H9 (cell line): ENCODE measurements at regions not wholly inside any gene's neighbourhood (a gene's known extent, or its start where the extent isn't known, plus 50 kb on each side); places are given as distances from the start of the nearest gene placed in this dataset.

Experiments used
- DNase-seq: peaks from one replicate; pipeline ENCODE4 v3.0.0-alpha.2; 2017
- H2AFZ ChIP-seq: one replicate; pipeline ENCODE4 v1.6.1; 2013; ENCODE audit warnings: mild to moderate bottlenecking, low read length, control low read depth, moderate library complexity
- H2AK5ac ChIP-seq: 2 replicates; pipeline ENCODE4 v1.6.1; 2013; ENCODE audit warnings: low read length, control low read depth, mixed read lengths; ENCODE audit not compliant: insufficient read length
- H2BK120ac ChIP-seq: one replicate; pipeline ENCODE4 v1.6.1; 2013; ENCODE audit warnings: low read depth, mild to moderate bottlenecking, low read length, control low read depth, inconsistent platforms; ENCODE audit not compliant: poor library complexity, severe bottlenecking
- H2BK12ac ChIP-seq: 2 replicates; pipeline ENCODE4 v1.6.1; 2013; ENCODE audit warnings: low read length, control low read depth, mixed read lengths, low read depth; ENCODE audit not compliant: insufficient read length
- H2BK15ac ChIP-seq: 2 replicates; pipeline ENCODE4 v1.6.1; 2013; ENCODE audit warnings: low read depth, low read length, control low read depth
- H2BK20ac ChIP-seq: one replicate; pipeline ENCODE4 v1.6.1; 2013; ENCODE audit warnings: low read depth, mild to moderate bottlenecking, low read length, control low read depth, inconsistent platforms; ENCODE audit not compliant: poor library complexity, severe bottlenecking
- H2BK5ac ChIP-seq: 2 replicates; pipeline ENCODE4 v1.6.1; 2013; ENCODE audit warnings: low read length, control low read depth, mixed read lengths; ENCODE audit not compliant: insufficient read length
- H3K14ac ChIP-seq: 2 replicates; pipeline ENCODE4 v1.6.1; 2013; ENCODE audit warnings: low read length, control low read depth; ENCODE audit not compliant: insufficient read depth
- H3K18ac ChIP-seq: 2 replicates; pipeline ENCODE4 v1.6.1; 2013; ENCODE audit warnings: low read depth, mild to moderate bottlenecking, mixed read lengths, low read length, control low read depth; ENCODE audit not compliant: insufficient read length
- H3K23ac ChIP-seq: 2 replicates; pipeline ENCODE4 v1.6.1; 2013; ENCODE audit warnings: low read length, control low read depth, mixed read lengths, low read depth; ENCODE audit not compliant: insufficient read length
- H3K23me2 ChIP-seq: 2 replicates; pipeline ENCODE4 v1.6.1; 2013; ENCODE audit warnings: low read depth, mild to moderate bottlenecking, mixed read lengths, low read length, control low read depth; ENCODE audit not compliant: insufficient read length, poor library complexity, severe bottlenecking
- H3K27ac ChIP-seq: 2 replicates; pipeline ENCODE4 v1.5.1; 2013; ENCODE audit warnings: low read length, control low read depth, mixed read lengths, low read depth; ENCODE audit not compliant: insufficient read length
- H3K27me3 ChIP-seq: 2 replicates; pipeline ENCODE4 v1.6.1; 2013; ENCODE audit warnings: low read length, control low read depth, inconsistent platforms; ENCODE audit not compliant: insufficient read depth
- H3K4ac ChIP-seq: 2 replicates; pipeline ENCODE4 v1.6.1; 2013; ENCODE audit warnings: low read depth, mild to moderate bottlenecking, control low read depth, inconsistent platforms, low read length, moderate library complexity
- H3K4me1 ChIP-seq: 2 replicates; pipeline ENCODE4 v1.6.1; 2013; ENCODE audit warnings: low read length, control low read depth, inconsistent platforms; ENCODE audit not compliant: insufficient read depth
- H3K4me2 ChIP-seq: 2 replicates; pipeline ENCODE4 v1.6.1; 2013; ENCODE audit warnings: low read length, control low read depth, mixed read lengths; ENCODE audit not compliant: insufficient read length, insufficient read depth
- H3K56ac ChIP-seq: 2 replicates; pipeline ENCODE4 v1.6.1; 2013; ENCODE audit warnings: low read depth, mild to moderate bottlenecking, mixed read lengths, low read length, control low read depth; ENCODE audit not compliant: insufficient read length
- H3K79me1 ChIP-seq: 2 replicates; pipeline ENCODE4 v1.6.1; 2013; ENCODE audit warnings: low read depth, mild to moderate bottlenecking, moderate library complexity, low read length, control low read depth, inconsistent platforms; ENCODE audit not compliant: insufficient read depth, poor library complexity, severe bottlenecking
- H3K79me2 ChIP-seq: 2 replicates; pipeline ENCODE4 v1.6.1; 2013; ENCODE audit warnings: low read length, control low read depth, inconsistent platforms; ENCODE audit not compliant: insufficient read depth
- H3K9ac ChIP-seq: 2 replicates; pipeline ENCODE4 v1.6.1; 2013; ENCODE audit warnings: low read length, control low read depth, mixed read lengths; ENCODE audit not compliant: insufficient read length; ENCODE audit errors: extremely low read depth
- H3K9me3 ChIP-seq: one replicate; pipeline ENCODE4 v1.6.1; 2013; ENCODE audit warnings: low read depth, low read length, inconsistent platforms; ENCODE audit not compliant: control insufficient read depth
- H3T11ph ChIP-seq: one replicate; pipeline ENCODE4 v1.6.1; 2013; ENCODE audit warnings: mild to moderate bottlenecking, low read length, control low read depth, inconsistent platforms
- H4K20me1 ChIP-seq: one replicate; pipeline ENCODE4 v1.6.1; 2013; ENCODE audit not compliant: control insufficient read depth, insufficient read length, insufficient read depth
- H4K5ac ChIP-seq: 2 replicates; pipeline ENCODE4 v1.6.1; 2013; ENCODE audit warnings: low read depth, mild to moderate bottlenecking, mixed read lengths, low read length, control low read depth; ENCODE audit not compliant: insufficient read length
- H4K8ac ChIP-seq: replicated peaks from 2 replicates; pipeline ENCODE4 v1.6.1; 2013; ENCODE audit warnings: low read length, control low read depth, mixed read lengths, low read depth; ENCODE audit not compliant: insufficient read length
- H4K91ac ChIP-seq: 2 replicates; pipeline ENCODE4 v1.6.1; 2013; ENCODE audit warnings: low read depth, mild to moderate bottlenecking, moderate library complexity, mixed read lengths, low read length, control low read depth; ENCODE audit not compliant: insufficient read length
- H3K27ac Mint-ChIP-seq, 3 experiments: 2 replicates in 2 of 3; 3 replicates in 1 of 3; pipeline ENCODE4 v1.8.0; 2020 to 2021; ENCODE audit warnings: mixed read lengths in 3 of 3, mild to moderate bottlenecking in 1 of 3, moderate library complexity in 1 of 3
- H3K27me3 Mint-ChIP-seq: 2 replicates; pipeline ENCODE4 v1.8.0; 2021; ENCODE audit warnings: low read depth, mild to moderate bottlenecking, moderate library complexity, mixed read lengths
- H3K36me3 Mint-ChIP-seq, 3 experiments: 2 replicates in 2 of 3; 3 replicates in 1 of 3; pipeline ENCODE4 v1.8.0; 2020 to 2021; ENCODE audit warnings: low read depth in 3 of 3, mixed read lengths in 3 of 3; ENCODE audit not compliant: insufficient read depth in 1 of 3
- H3K4me1 Mint-ChIP-seq, 2 experiments: 2 replicates each; pipeline ENCODE4 v1.8.0; 2020; ENCODE audit warnings: mixed read lengths in 2 of 2
- H3K4me3 Mint-ChIP-seq, 2 experiments: 2 replicates in 1 of 2; 3 replicates in 1 of 2; pipeline ENCODE4 v1.8.0; 2020 to 2021; ENCODE audit warnings: mild to moderate bottlenecking in 2 of 2, mixed read lengths in 2 of 2, moderate library complexity in 1 of 2
- H3K9me3 Mint-ChIP-seq, 2 experiments: 2 replicates in 1 of 2; 3 replicates in 1 of 2; pipeline ENCODE4 v1.8.0; 2020; ENCODE audit warnings: mild to moderate bottlenecking in 2 of 2, mixed read lengths in 2 of 2, moderate library complexity in 1 of 2
- CTCF ChIP-seq: fragments of 200-600 bp; sonication (generic); conservative IDR thresholded peaks from 3 replicates; pipeline ENCODE4 v1.8.0; 2021; ENCODE audit warnings: antibody characterized with exemption, mild to moderate bottlenecking
- WGBS: extraction: QIAGEN DNeasy Blood & Tissue Kit; methylation state at CpG from one replicate; pipeline ENCODE4 v1.1.7; 2013; ENCODE audit warnings: missing lambda C conversion rate, low lambda C conversion rate, mixed read lengths; ENCODE audit not compliant: insufficient read length; ENCODE audit errors: extremely low coverage; 5-methylcytosine and 5-hydroxymethylcytosine counted together

GRCh38 chr20:50296450-50297375 lies 106.1 kb downstream of the CEBPB start:
- Mint-ChIP-seq H3K4me1 (peaks cover 6 to 7% of the 10 kb centered on the region in 2 experiments; a peak in 3 of 4 replicates), H3K36me3 (no peaks in the 10 kb centered on the region), H3K9me3 (no peaks in the 10 kb centered on the region; a peak in 1 of 5 replicates), H3K27me3 (peaks cover 2% of the 10 kb centered on the region; the same call in 1 of the 2 replicates), H3K27ac (peak overlapping the region in 1 of 3 experiments; percentile 37; a peak in 1 of 7 replicates), H3K4me3 (no peak overlapping the region)
- Histone ChIP-seq H2BK5ac (no peak overlapping the region), H3K9ac (no peak overlapping the region), H3K4ac (no peak overlapping the region), H3K27ac (no peak overlapping the region), H4K20me1 (no peaks in the 10 kb centered on the region), H4K5ac (no peak overlapping the region), H3K14ac (no peak overlapping the region), H3K4me1 (no peaks in the 10 kb centered on the region), H2BK12ac (no peak overlapping the region), H3K9me3 (no peaks in the 10 kb centered on the region), H2BK20ac (no peak overlapping the region), H3K79me2 (no peaks in the 10 kb centered on the region), H3K4me2 (no peak overlapping the region), H3K23me2 (no peaks in the 10 kb centered on the region), H3K27me3 (no peaks in the 10 kb centered on the region), H2AFZ (no peak overlapping the region), H4K8ac (no peak overlapping the region), H3K23ac (no peak overlapping the region), H3T11ph (no peak overlapping the region), H2BK120ac (no peak overlapping the region), H2BK15ac (no peak overlapping the region), H3K79me1 (no peaks in the 10 kb centered on the region), H3K18ac (no peak overlapping the region), H2AK5ac (no peak overlapping the region), H3K56ac (no peak overlapping the region), H4K91ac (no peak overlapping the region)
- no peak for DNase-seq
- TF ChIP-seq CTCF: no peak
- WGBS: no CpG with 5 or more reads among the region's 18 CpGs
